HEK293 (cell line): ENCODE measurements at regions not wholly inside any gene's neighbourhood (a gene's known extent, or its start where the extent isn't known, plus 50 kb on each side); places are given as distances from the start of the nearest gene placed in this dataset.

Experiments used
- CTCF ChIA-PET: fragments of 350-600 bp; formaldehyde crosslinking; extraction: SDS; loops from one replicate; lab custom pipeline; 2021; ENCODE audit warnings: antibody characterized with exemption; lab: Yijun Ruan, JAX
- POLR2A ChIA-PET: fragments of 300-600 bp; formaldehyde crosslinking; extraction: SDS; loops from one replicate; lab custom pipeline; 2020; ENCODE audit warnings: antibody characterized with exemption, inconsistent platforms; lab: Yijun Ruan, JAX
- H3K27ac ChIP-seq: fragments of 200-500 bp; sonication (Bioruptor generic); 2 replicates; pipeline ENCODE4 v1.5.1; 2014; ENCODE audit warnings: low read depth, low read length, control low read depth, inconsistent platforms; ENCODE audit errors: extremely low read depth
- H3K36me3 ChIP-seq, 2 experiments: fragments of 200-500 bp in 1 of 2; sonication (Bioruptor generic) in 1 of 2; 1 replicate in 1 of 2; 2 replicates in 1 of 2; pipeline ENCODE4 v1.5.1; 2014 to 2017; ENCODE audit warnings: inconsistent platforms in 2 of 2, low read length in 2 of 2; ENCODE audit not compliant: control insufficient read depth in 2 of 2, insufficient read depth in 1 of 2
- H3K4me1 ChIP-seq: fragments of 200-500 bp; sonication (Bioruptor generic); 2 replicates; pipeline ENCODE4 v1.5.1; 2014; ENCODE audit warnings: mild to moderate bottlenecking, low read length, inconsistent platforms; ENCODE audit not compliant: control insufficient read depth, insufficient read depth
- H3K4me3 ChIP-seq: 2 replicates; pipeline ENCODE4 v1.5.1; 2011; ENCODE audit warnings: low read depth, mild to moderate bottlenecking, control low read depth, low read length, moderate library complexity
- H3K9me3 ChIP-seq: fragments of 200-500 bp; sonication (Bioruptor generic); 2 replicates; pipeline ENCODE4 v1.5.1; 2014; ENCODE audit warnings: low read depth, low read length, inconsistent platforms; ENCODE audit not compliant: control insufficient read depth, insufficient read depth
- ATF2 ChIP-seq: fragments of 450-650 bp; formaldehyde crosslinking; IDR thresholded peaks from 2 replicates; pipeline ENCODE4 v1.5.1; 2016; ENCODE audit warnings: missing biosample characterization, missing genetic modification characterization, low read depth
- FEZF1 ChIP-seq: fragments of 450-650 bp; formaldehyde crosslinking; IDR thresholded peaks from 2 replicates; pipeline ENCODE4 v1.5.1; 2016; ENCODE audit warnings: missing biosample characterization, missing genetic modification characterization
- WT1 ChIP-seq: fragments of 450-650 bp; formaldehyde crosslinking; IDR thresholded peaks from 2 replicates; pipeline ENCODE4 v1.5.1; 2016; ENCODE audit warnings: missing biosample characterization, missing genetic modification characterization
- ZBTB7A ChIP-seq: fragments of 450-650 bp; formaldehyde crosslinking; IDR thresholded peaks from 2 replicates; pipeline ENCODE4 v1.5.1; 2016; ENCODE audit warnings: low read depth, missing biosample characterization, missing genetic modification characterization
- ZFHX2 ChIP-seq: fragments of 450-650 bp; formaldehyde crosslinking; conservative IDR thresholded peaks from 2 replicates; pipeline ENCODE4 v1.5.1; 2016; ENCODE audit warnings: missing biosample characterization, missing genetic modification characterization
- ZFP69B ChIP-seq: fragments of 450-650 bp; formaldehyde crosslinking; IDR thresholded peaks from 2 replicates; pipeline ENCODE4 v1.5.1; 2016; ENCODE audit warnings: missing biosample characterization, missing genetic modification characterization
- ZNF426 ChIP-seq: fragments of 450-650 bp; formaldehyde crosslinking; IDR thresholded peaks from 2 replicates; pipeline ENCODE4 v1.5.1; 2017; ENCODE audit warnings: missing biosample characterization, missing genetic modification characterization, mild to moderate bottlenecking, inconsistent platforms, moderate library complexity
- ZNF513 ChIP-seq: fragments of 450-650 bp; IDR thresholded peaks from 2 replicates; pipeline ENCODE4 v1.5.1; 2018; ENCODE audit warnings: missing biosample characterization, missing genetic modification characterization
- ZNF626 ChIP-seq: fragments of 450-650 bp; sonication (Bioruptor Pico); formaldehyde crosslinking; IDR thresholded peaks from 2 replicates; pipeline ENCODE4 v1.5.1; 2018; ENCODE audit warnings: missing biosample characterization, missing genetic modification characterization, inconsistent platforms
- ZNF639 ChIP-seq: fragments of 450-650 bp; formaldehyde crosslinking; IDR thresholded peaks from 2 replicates; pipeline ENCODE4 v1.5.1; 2016; ENCODE audit warnings: missing biosample characterization, missing genetic modification characterization
- ZNF768 ChIP-seq: fragments of 450-650 bp; formaldehyde crosslinking; IDR thresholded peaks from 2 replicates; pipeline ENCODE4 v1.5.1; 2018; ENCODE audit warnings: missing biosample characterization, mild to moderate bottlenecking, missing genetic modification characterization
- TF ChIP-seq, protein P1 (sequence below): fragments of 450-650 bp; formaldehyde crosslinking; IDR thresholded peaks from 2 replicates; pipeline ENCODE4 v1.5.1; 2016; ENCODE audit warnings: missing biosample characterization, missing genetic modification characterization, low read depth

- no peaks in the 10 kb centered on the region for H3K36me3 ChIP-seq
- H3K27ac ChIP-seq, result no peak overlapping the region
- no peaks in the 10 kb centered on the region for H3K9me3 ChIP-seq
- ChIA-PET POLR2A (interaction anchor here (0.9 kb wide), 1 partner anchor 175 kb away, joined by 3 read pairs; the partner anchor contains the start of gene SLC25A3), CTCF (interaction anchor here (0.7 to 3.8 kb wide), 12 partner anchors 19 to 651 kb away, joined by 3 to 18 read pairs (median 6); no protein-coding TSS in a partner anchor)
- TF ChIP-seq WT1 (tag by site-specific recombination), result no peak
- peak; percentile 38; the same call in 1 of the 2 replicates for TF ChIP-seq ZFHX2
- TF ChIP-seq ZNF513 (tag by site-specific recombination), result no peak
- TF ChIP-seq FEZF1, result peak; percentile 17; the same call in 1 of the 2 replicates
- H3K4me3 ChIP-seq, result no peak overlapping the region
- H3K4me1 ChIP-seq, result no peaks in the 10 kb centered on the region
Measured at GRCh38 chr12:98418357-98419075, 96.9 kb upstream of the TMPO start.

GRCh38 chr12:98419081-98419794 lies 96.2 kb upstream of the TMPO start:
- Histone ChIP-seq H3K4me1 (no peaks in the 10 kb centered on the region), H3K4me3 (no peak overlapping the region), H3K9me3 (no peaks in the 10 kb centered on the region), H3K36me3 (no peaks in the 10 kb centered on the region), H3K27ac (no peak overlapping the region)
- POLR2A ChIA-PET, result interaction anchor here (0.9 kb wide), 1 partner anchor 175 kb away, joined by 3 read pairs; the partner anchor contains the start of gene SLC25A3
- TF ChIP-seq FEZF1 (no peak), ZNF639 (no peak), ATF2 (tag by site-specific recombination) (no peak), ZNF626 (tag by site-specific recombination) (no peak), ZNF768 (no peak), ZNF426 (no peak), ZFP69B (tag by site-specific recombination) (no peak), ZBTB7A (tag by site-specific recombination) (no peak)
- TF ChIP-seq, protein P1, sequence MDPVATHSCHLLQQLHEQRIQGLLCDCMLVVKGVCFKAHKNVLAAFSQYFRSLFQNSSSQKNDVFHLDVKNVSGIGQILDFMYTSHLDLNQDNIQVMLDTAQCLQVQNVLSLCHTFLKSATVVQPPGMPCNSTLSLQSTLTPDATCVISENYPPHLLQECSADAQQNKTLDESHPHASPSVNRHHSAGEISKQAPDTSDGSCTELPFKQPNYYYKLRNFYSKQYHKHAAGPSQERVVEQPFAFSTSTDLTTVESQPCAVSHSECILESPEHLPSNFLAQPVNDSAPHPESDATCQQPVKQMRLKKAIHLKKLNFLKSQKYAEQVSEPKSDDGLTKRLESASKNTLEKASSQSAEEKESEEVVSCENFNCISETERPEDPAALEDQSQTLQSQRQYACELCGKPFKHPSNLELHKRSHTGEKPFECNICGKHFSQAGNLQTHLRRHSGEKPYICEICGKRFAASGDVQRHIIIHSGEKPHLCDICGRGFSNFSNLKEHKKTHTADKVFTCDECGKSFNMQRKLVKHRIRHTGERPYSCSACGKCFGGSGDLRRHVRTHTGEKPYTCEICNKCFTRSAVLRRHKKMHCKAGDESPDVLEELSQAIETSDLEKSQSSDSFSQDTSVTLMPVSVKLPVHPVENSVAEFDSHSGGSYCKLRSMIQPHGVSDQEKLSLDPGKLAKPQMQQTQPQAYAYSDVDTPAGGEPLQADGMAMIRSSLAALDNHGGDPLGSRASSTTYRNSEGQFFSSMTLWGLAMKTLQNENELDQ (tag by site-specific recombination), result no peak
- CTCF ChIA-PET, result interaction anchor here (0.7 to 3.8 kb wide), 7 partner anchors 19 to 622 kb away, joined by 3 to 18 read pairs (median 8); no protein-coding TSS in a partner anchor
